ENCODE measurements at regions not wholly inside any gene's neighbourhood (a gene's known extent, or its start where the extent isn't known, plus 50 kb on each side); places are given as distances from the start of the nearest gene placed in this dataset.

DNA sequence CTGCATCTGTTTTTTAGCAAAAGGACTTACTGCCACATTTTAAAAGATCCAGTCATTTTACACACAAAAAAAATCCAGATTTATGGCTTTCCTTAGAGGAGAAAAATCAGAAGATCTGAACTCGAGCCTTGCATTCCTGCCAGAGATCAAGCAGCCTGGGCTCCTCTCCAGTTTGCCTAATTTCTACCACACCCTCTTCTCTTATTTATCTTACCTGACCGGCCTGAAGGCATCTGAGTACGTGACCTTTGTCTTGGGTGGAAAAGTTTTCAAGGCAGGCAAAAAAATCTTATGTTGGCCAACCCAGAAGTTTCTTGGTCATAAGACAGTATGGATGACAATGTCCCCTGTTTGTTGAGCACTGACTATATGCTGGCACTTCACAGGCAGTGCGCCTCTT is 60.3 kb downstream of the CHRD start:
- Histone ChIP-seq H3K36me3 (no peaks in the 10 kb centered on the region), H3K27me3 (no peaks in the 10 kb centered on the region), H3K4me1 (no peaks in the 10 kb centered on the region), H3K9me3 (no peaks in the 10 kb centered on the region), H3K4me3 (no peak overlapping the region), H3K27ac (no peak overlapping the region)
- ATAC-seq (peak; percentile 22), DNase-seq (no peak)
- TF ChIP-seq, protein P1, sequence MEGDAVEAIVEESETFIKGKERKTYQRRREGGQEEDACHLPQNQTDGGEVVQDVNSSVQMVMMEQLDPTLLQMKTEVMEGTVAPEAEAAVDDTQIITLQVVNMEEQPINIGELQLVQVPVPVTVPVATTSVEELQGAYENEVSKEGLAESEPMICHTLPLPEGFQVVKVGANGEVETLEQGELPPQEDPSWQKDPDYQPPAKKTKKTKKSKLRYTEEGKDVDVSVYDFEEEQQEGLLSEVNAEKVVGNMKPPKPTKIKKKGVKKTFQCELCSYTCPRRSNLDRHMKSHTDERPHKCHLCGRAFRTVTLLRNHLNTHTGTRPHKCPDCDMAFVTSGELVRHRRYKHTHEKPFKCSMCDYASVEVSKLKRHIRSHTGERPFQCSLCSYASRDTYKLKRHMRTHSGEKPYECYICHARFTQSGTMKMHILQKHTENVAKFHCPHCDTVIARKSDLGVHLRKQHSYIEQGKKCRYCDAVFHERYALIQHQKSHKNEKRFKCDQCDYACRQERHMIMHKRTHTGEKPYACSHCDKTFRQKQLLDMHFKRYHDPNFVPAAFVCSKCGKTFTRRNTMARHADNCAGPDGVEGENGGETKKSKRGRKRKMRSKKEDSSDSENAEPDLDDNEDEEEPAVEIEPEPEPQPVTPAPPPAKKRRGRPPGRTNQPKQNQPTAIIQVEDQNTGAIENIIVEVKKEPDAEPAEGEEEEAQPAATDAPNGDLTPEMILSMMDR (IDR thresholded peaks at IDR 0.05), result no peak
- intact Hi-C loops (cut with DNase I), result no loop called here

DNA sequence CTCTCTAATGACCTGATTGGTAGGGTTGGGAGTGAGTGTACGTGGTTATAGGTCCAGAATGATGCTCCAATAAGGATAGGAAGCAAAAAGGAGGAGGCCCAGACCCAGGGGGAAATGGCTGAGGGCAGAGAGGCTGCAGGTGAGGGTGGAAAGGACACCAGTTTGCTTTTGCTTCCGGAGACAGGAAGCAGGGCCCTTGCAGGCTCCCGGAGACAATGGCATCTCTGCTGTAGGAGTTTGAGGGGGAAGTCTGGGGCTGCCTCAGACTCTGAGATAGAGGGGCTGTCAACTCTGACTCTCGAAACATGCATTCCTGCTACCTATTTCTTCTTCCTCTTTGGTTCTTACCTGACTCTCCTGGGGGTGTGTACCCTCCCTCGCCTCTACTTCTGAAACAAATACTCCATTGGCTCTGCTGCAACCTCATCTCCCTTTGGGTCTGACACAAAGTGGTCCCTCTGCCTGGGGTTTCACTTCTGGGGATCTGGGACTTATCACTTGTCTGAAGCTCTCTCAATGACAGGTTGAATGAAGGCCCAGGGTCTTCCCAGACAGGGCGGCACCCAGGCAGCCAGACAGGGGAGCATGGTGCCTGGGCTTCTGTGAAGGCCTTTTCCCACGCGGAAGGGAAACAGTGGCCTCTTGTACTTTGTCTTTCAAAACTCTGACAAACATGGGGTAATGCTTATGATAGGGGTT is 61.5 kb downstream of the CHRD start:
- H3K27me3 ChIP-seq, result no peaks in the 10 kb centered on the region
- intact Hi-C loops (cut with DNase I), result no loop called here
- no peak overlapping the region for H3K4me3 ChIP-seq
- TF ChIP-seq, protein P1 (IDR thresholded peaks at IDR 0.05), result no peak
- H3K4me1 ChIP-seq, result no peaks in the 10 kb centered on the region
- no peaks in the 10 kb centered on the region for H3K9me3 ChIP-seq
- DNase-seq (no peak), ATAC-seq (no peak)
- no peak overlapping the region for H3K27ac ChIP-seq
- H3K36me3 ChIP-seq, result no peaks in the 10 kb centered on the region

DNA sequence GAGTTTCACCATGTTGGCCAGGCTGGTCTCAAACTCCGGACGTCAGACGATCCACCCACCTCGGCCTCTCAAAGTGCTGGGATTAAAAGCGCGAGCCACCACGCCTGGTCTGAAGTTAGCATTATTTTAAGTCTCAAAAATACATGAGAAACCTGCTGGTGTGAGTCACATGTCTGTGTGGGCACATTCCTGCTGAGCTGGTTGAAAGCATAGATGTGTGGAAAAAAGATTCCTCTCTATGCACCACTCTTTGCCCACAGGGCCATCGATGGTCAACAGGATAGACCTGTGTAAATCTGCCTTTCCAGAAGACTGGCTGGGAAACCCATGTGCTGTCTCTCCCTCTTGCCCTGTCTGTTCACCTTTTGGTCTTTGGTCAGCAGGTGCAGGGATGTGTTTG is 63.5 kb downstream of the CHRD start:
- H3K36me3 ChIP-seq, result no peaks in the 10 kb centered on the region
- ATAC-seq (no peak), DNase-seq (no peak)
- H3K27me3 ChIP-seq, result no peaks in the 10 kb centered on the region
- no peaks in the 10 kb centered on the region for H3K4me1 ChIP-seq
- no peak overlapping the region for H3K4me3 ChIP-seq
- H3K9me3 ChIP-seq, result no peaks in the 10 kb centered on the region
- TF ChIP-seq, protein P1 (IDR thresholded peaks at IDR 0.05), result no peak
- intact Hi-C loops (cut with DNase I), result no loop called here
- H3K27ac ChIP-seq, result no peak overlapping the region

DNA sequence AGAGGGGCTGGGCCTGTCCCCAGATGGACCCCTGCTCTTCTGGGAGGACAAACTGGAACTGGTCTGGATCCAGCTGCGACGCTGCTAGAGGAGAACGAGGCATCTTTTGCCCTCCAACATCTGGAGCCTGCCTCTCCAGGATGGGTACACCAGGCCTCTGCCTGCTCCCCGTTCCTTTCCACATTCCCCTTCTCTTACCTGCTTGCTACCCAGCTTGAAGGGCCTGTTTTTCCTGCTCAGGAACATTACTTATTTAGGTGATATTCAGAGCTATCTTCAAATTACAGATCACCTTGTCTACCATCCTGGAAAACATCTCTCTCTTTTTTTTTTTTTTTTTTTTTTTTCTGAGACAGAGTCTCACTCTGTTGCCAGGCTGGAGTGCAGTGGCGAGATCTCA is 64.0 kb downstream of the CHRD start:
- Histone ChIP-seq H3K4me1 (no peaks in the 10 kb centered on the region), H3K27me3 (no peaks in the 10 kb centered on the region), H3K27ac (no peak overlapping the region), H3K4me3 (no peak overlapping the region), H3K36me3 (no peaks in the 10 kb centered on the region), H3K9me3 (no peaks in the 10 kb centered on the region)
- intact Hi-C loops (cut with DNase I), result no loop called here
- no peak for ATAC-seq
- TF ChIP-seq, protein P1 (IDR thresholded peaks at IDR 0.05), result no peak
- DNase-seq, result no peak

DNA sequence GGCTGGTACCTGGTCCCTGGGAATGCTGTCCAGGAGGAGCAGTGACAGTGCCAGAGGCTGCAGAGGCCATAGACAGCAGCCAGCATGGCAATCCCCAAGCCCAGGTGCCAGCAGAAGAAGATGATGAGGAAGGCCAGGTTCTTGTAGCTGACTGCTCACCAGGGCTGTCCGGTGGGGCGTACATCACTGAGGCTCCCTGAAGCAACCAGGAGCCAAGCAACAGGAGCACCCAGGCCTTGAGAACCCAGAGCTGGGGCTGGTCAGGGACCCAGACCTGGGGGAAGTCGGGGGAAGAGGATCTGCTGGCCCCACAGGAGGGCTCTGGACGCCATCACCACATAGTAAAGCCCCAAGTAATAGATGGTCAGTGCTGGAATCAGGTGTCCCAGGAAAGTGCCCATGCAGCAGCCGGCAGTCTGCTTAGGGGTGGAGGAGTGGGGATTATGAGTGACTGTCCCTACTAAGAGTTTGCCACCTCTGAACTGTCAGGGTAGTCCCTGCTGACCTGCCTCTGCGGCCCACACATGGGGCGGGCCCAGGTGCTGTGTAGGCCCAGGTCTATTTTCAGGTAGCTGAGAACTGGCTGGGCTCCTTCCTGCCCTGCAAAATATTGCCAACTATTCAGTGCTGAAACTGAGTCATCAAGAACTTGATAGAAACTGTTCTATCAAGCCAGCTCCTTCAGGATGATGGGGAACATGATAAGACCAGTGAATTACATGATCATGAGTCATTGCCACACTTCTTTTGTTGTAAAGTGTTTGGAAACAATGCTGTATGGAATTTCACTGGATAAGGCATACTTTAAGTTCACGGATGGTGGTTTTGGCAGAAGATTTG is 68.7 kb downstream of the CHRD start:
- no peaks in the 10 kb centered on the region for H3K4me1 ChIP-seq
- ATAC-seq, result peak; percentile 90
- H3K27ac ChIP-seq, result peak overlapping the region; percentile 48
- no peaks in the 10 kb centered on the region for H3K9me3 ChIP-seq
- TF ChIP-seq, protein P1 (IDR thresholded peaks at IDR 0.05), result no peak
- DNase-seq, result no peak
- H3K4me3 ChIP-seq, result no peak overlapping the region
- H3K27me3 ChIP-seq, result no peaks in the 10 kb centered on the region
- intact Hi-C loops (cut with DNase I), result no loop called here
- H3K36me3 ChIP-seq, result no peaks in the 10 kb centered on the region
